ENCODE measurements at regions not wholly inside any gene's neighbourhood (a gene's known extent, or its start where the extent isn't known, plus 50 kb on each side); places are given as distances from the start of the nearest gene placed in this dataset.

GRCh38 chr21:40990366-40990765, 143.4 kb upstream of the DSCAM start:
- no peak for DNase-seq

GRCh38 chr21:40997831-40998230, 150.9 kb upstream of the DSCAM start:
- no peak for DNase-seq

GRCh38 chr21:41000838-41001237, 153.9 kb upstream of the DSCAM start:
- no peak for DNase-seq

GRCh38 chr21:41006636-41007035, 159.7 kb upstream of the DSCAM start:
- no peak for DNase-seq

GRCh38 chr21:41008351-41008750, 159.6 kb upstream of the BACE2 start:
- DNase-seq, result no peak

GRCh38 chr21:41008974-41009373, 159.0 kb upstream of the BACE2 start:
- DNase-seq, result no peak

- no peak for DNase-seq
Observed at GRCh38 chr21:41009398-41010100, 158.4 kb upstream of the BACE2 start.

- DNase-seq, result no peak
Observed at GRCh38 chr21:41010101-41010435, 157.9 kb upstream of the BACE2 start.

GRCh38 chr21:41011098-41011731, 156.7 kb upstream of the BACE2 start:
- no peak for DNase-seq

- DNase-seq, result no peak
Observed at GRCh38 chr21:41011951-41012366, 156.0 kb upstream of the BACE2 start.

- no peak for DNase-seq
Observed at GRCh38 chr21:41012425-41012824, 155.5 kb upstream of the BACE2 start.

- no peak for DNase-seq
Observed at GRCh38 chr21:41016472-41016871, 151.5 kb upstream of the BACE2 start.

GRCh38 chr21:41018431-41018830, 149.5 kb upstream of the BACE2 start:
- no peak for DNase-seq

GRCh38 chr21:41023936-41024335, 144.0 kb upstream of the BACE2 start:
- DNase-seq, result no peak

- no peak for DNase-seq
Observed at GRCh38 chr21:41024341-41024740, 143.6 kb upstream of the BACE2 start.

- DNase-seq, result no peak
Observed at GRCh38 chr21:41024746-41025254, 143.2 kb upstream of the BACE2 start.

- no peak for DNase-seq
Observed at GRCh38 chr21:41029571-41029970, 138.4 kb upstream of the BACE2 start.

- DNase-seq, result no peak
Observed at GRCh38 chr21:41031701-41032220, 136.2 kb upstream of the BACE2 start.

GRCh38 chr21:41032541-41032940, 135.4 kb upstream of the BACE2 start:
- DNase-seq, result no peak

- DNase-seq, result no peak
Observed at GRCh38 chr21:41037212-41037611, 130.7 kb upstream of the BACE2 start.

GRCh38 chr21:41037936-41038335, 130.0 kb upstream of the BACE2 start:
- no peak for DNase-seq

GRCh38 chr21:41043014-41043413, 124.9 kb upstream of the BACE2 start:
- no peak for DNase-seq

GRCh38 chr21:41045534-41046268, 122.3 kb upstream of the BACE2 start:
- peak; percentile 14 for DNase-seq

GRCh38 chr21:41048145-41048544, 119.8 kb upstream of the BACE2 start:
- DNase-seq, result no peak

Measured in stimulated activated CD4-positive, alpha-beta T cell treated with anti-CD3 and anti-CD28 coated beads, Interleukin-15, amount 100 ng/mL, for 24 hours (primary cell).